Progenitor cell of endocrine pancreas (in vitro differentiated cells): ENCODE measurements at regions not wholly inside any gene's neighbourhood (a gene's known extent, or its start where the extent isn't known, plus 50 kb on each side); places are given as distances from the start of the nearest gene placed in this dataset.

Experiments used
- DNase-seq: peaks from one replicate; pipeline ENCODE4 v3.0.0; 2021; ENCODE audit warnings: low spot score; ENCODE audit not compliant: unreplicated experiment
- H3K27ac Mint-ChIP-seq: 2 replicates; pipeline ENCODE4 v1.8.0; 2021; ENCODE audit warnings: mild to moderate bottlenecking, moderate library complexity, mixed read lengths
- H3K27me3 Mint-ChIP-seq: 2 replicates; pipeline ENCODE4 v1.8.0; 2021; ENCODE audit warnings: mixed read lengths
- H3K36me3 Mint-ChIP-seq: 2 replicates; pipeline ENCODE4 v1.8.0; 2022; ENCODE audit warnings: mixed read lengths; ENCODE audit not compliant: insufficient read depth
- H3K4me1 Mint-ChIP-seq: 2 replicates; pipeline ENCODE4 v1.8.0; 2021; ENCODE audit warnings: low read depth, mixed read lengths
- H3K4me3 Mint-ChIP-seq: 2 replicates; pipeline ENCODE4 v1.8.0; 2021; ENCODE audit warnings: low read depth, mild to moderate bottlenecking, moderate library complexity, mixed read lengths
- H3K9me3 Mint-ChIP-seq: 2 replicates; pipeline ENCODE4 v1.8.0; 2021; ENCODE audit warnings: low read depth, mixed read lengths
- CTCF ChIP-seq: fragments of 200-600 bp; sonication (generic); IDR thresholded peaks from one replicate; pipeline ENCODE4 v1.5.0; 2021; ENCODE audit warnings: antibody characterized with exemption, mild to moderate bottlenecking; ENCODE audit not compliant: unreplicated experiment

GRCh38 chr5:68419081-68419636 lies 203.6 kb downstream of the PIK3R1 start:
- H3K27ac Mint-ChIP-seq = no peak overlapping the region
- H3K36me3 Mint-ChIP-seq = no peaks in the 10 kb centered on the region
- TF ChIP-seq CTCF = no peak
- no peaks in the 10 kb centered on the region for H3K9me3 Mint-ChIP-seq
- no peak for DNase-seq
- H3K4me3 Mint-ChIP-seq = no peak overlapping the region
- peaks cover 17% of the 10 kb centered on the region for H3K4me1 Mint-ChIP-seq
- peaks cover 3% of the 10 kb centered on the region for H3K27me3 Mint-ChIP-seq

- no peak overlapping the region for H3K4me3 Mint-ChIP-seq
- H3K9me3 Mint-ChIP-seq = no peaks in the 10 kb centered on the region
- H3K36me3 Mint-ChIP-seq = no peaks in the 10 kb centered on the region
- DNase-seq = no peak
- peak overlapping the region; percentile 38 for H3K27ac Mint-ChIP-seq
- H3K4me1 Mint-ChIP-seq = peaks cover 17% of the 10 kb centered on the region
- H3K27me3 Mint-ChIP-seq = peaks cover 3% of the 10 kb centered on the region
- no peak for TF ChIP-seq CTCF
Measured at GRCh38 chr5:68419637-68420452, 204.3 kb downstream of the PIK3R1 start.

GRCh38 chr5:68420476-68421344 lies 205.2 kb downstream of the PIK3R1 start:
- no peak for TF ChIP-seq CTCF
- Mint-ChIP-seq H3K27me3 (peaks cover 3% of the 10 kb centered on the region), H3K4me3 (no peak overlapping the region), H3K9me3 (no peaks in the 10 kb centered on the region), H3K36me3 (no peaks in the 10 kb centered on the region), H3K4me1 (peaks cover 14% of the 10 kb centered on the region), H3K27ac (no peak overlapping the region)
- no peak for DNase-seq

- peaks cover 14% of the 10 kb centered on the region for H3K4me1 Mint-ChIP-seq
- peaks cover 3% of the 10 kb centered on the region for H3K27me3 Mint-ChIP-seq
- H3K27ac Mint-ChIP-seq = no peak overlapping the region
- H3K36me3 Mint-ChIP-seq = no peaks in the 10 kb centered on the region
- H3K9me3 Mint-ChIP-seq = no peaks in the 10 kb centered on the region
- TF ChIP-seq CTCF = no peak
- no peak overlapping the region for H3K4me3 Mint-ChIP-seq
- DNase-seq = no peak
Measured at GRCh38 chr5:68421485-68422220, 206.1 kb downstream of the PIK3R1 start.
